Hematopoietic multipotent progenitor cell treated with erythropoietin and hydrocortisone succinate and interleukin-3 and kit ligand, for 17 days (in vitro differentiated cells): ENCODE measurements at regions not wholly inside any gene's neighbourhood (a gene's known extent, or its start where the extent isn't known, plus 50 kb on each side); places are given as distances from the start of the nearest gene placed in this dataset.
"Not testable (repeated sequence)": the region's sequence is repeated elsewhere in the genome, so short reads cannot be mapped to it uniquely, and the experiment has no call there.

Experiments used
- DNase-seq: peaks from one replicate; pipeline ENCODE4 v3.0.0-alpha.2; 2015; ENCODE audit warnings: low spot score

GRCh38 chr1:187630653-187631380 is 802.1 kb downstream of the PLA2G4A start:
- DNase-seq: no peak

GRCh38 chr1:187631381-187631675 is 802.6 kb downstream of the PLA2G4A start:
- DNase-seq: no peak

- DNase-seq: no peak
Measured at GRCh38 chr1:187631984-187632383, 803.2 kb downstream of the PLA2G4A start.

GRCh38 chr1:187634940-187635339 is 806.2 kb downstream of the PLA2G4A start:
- no peak for DNase-seq

GRCh38 chr1:187638733-187639434 is 810.1 kb downstream of the PLA2G4A start:
- DNase-seq: no peak

- DNase-seq: no peak
Measured at GRCh38 chr1:187641015-187641414, 812.3 kb downstream of the PLA2G4A start.

GRCh38 chr1:187641463-187641862 is 812.7 kb downstream of the PLA2G4A start:
- DNase-seq: no peak

- no peak for DNase-seq
Measured at GRCh38 chr1:187641907-187642306, 813.2 kb downstream of the PLA2G4A start.

- no peak for DNase-seq
Measured at GRCh38 chr1:187645651-187646050, 816.9 kb downstream of the PLA2G4A start.

- DNase-seq: no peak
Measured at GRCh38 chr1:187646536-187647107, 817.9 kb downstream of the PLA2G4A start.

GRCh38 chr1:187648091-187648490 is 819.3 kb downstream of the PLA2G4A start:
- DNase-seq: no peak

GRCh38 chr1:187654635-187655034 is 825.9 kb downstream of the PLA2G4A start:
- no peak for DNase-seq

- no peak for DNase-seq
Measured at GRCh38 chr1:187655104-187655503, 826.4 kb downstream of the PLA2G4A start.

GRCh38 chr1:187665483-187665882 is 836.7 kb downstream of the PLA2G4A start:
- no peak for DNase-seq

- DNase-seq: no peak
Measured at GRCh38 chr1:187680823-187681222, 852.1 kb downstream of the PLA2G4A start.

- no peak for DNase-seq
Measured at GRCh38 chr1:187682112-187682511, 853.4 kb downstream of the PLA2G4A start.

- DNase-seq: no peak
Measured at GRCh38 chr1:187685333-187685732, 856.6 kb downstream of the PLA2G4A start.

GRCh38 chr1:187689129-187689528 is 860.4 kb downstream of the PLA2G4A start:
- no peak for DNase-seq

GRCh38 chr1:187691439-187691838 is 862.7 kb downstream of the PLA2G4A start:
- no peak for DNase-seq

- DNase-seq: no peak
Measured at GRCh38 chr1:187692799-187693198, 864.0 kb downstream of the PLA2G4A start.

GRCh38 chr1:187696073-187696472 is 867.3 kb downstream of the PLA2G4A start:
- no peak for DNase-seq

- not testable (repeated sequence) for DNase-seq
Measured at GRCh38 chr1:187703138-187704130, 874.7 kb downstream of the PLA2G4A start.
